GM12878 (cell line): ENCODE measurements at regions not wholly inside any gene's neighbourhood (a gene's known extent, or its start where the extent isn't known, plus 50 kb on each side); places are given as distances from the start of the nearest gene placed in this dataset.

ENCODE experiments used
- ATAC-seq: fragments of 200-7000 bp; cut with Tn5 transposase; 3 replicates; pipeline ENCODE4 v1.9.1; 2020; ENCODE audit warnings: mild to moderate bottlenecking, moderate library complexity
- BruUV-seq: library from RNA; stranded (reverse); fragments of 400-500 nt; replicated peaks from 2 replicates; lab custom pipeline; 2021; lab: Mats Ljungman, UMichigan
- CTCF ChIA-PET: fragments of 300-600 bp; sonication (Branson Sonifier 250); formaldehyde crosslinking; extraction: SDS; loops from one replicate; lab custom pipeline; 2021; ENCODE audit warnings: inconsistent platforms; lab: Yijun Ruan, JAX
- POLR2A ChIA-PET: fragments of 350-600 bp; formaldehyde crosslinking; extraction: SDS; loops from one replicate; lab custom pipeline; 2021; ENCODE audit warnings: inconsistent platforms; lab: Charles Lee
- RAD21 ChIA-PET: fragments of 300-600 bp; sonication (Branson Sonifier 250); formaldehyde crosslinking; loops from one replicate; lab custom pipeline; 2023; ENCODE audit warnings: antibody characterized with exemption; ENCODE audit not compliant: unreplicated experiment; lab: Charles Lee
- SMC1A ChIA-PET: fragments of 300-600 bp; sonication (Branson Sonifier 250); formaldehyde crosslinking; loops from one replicate; lab custom pipeline; 2023; ENCODE audit not compliant: unreplicated experiment, uncharacterized antibody; lab: Charles Lee
- DNase-seq: peaks from one replicate; pipeline ENCODE4 v3.0.0-alpha.2; 2011; ENCODE audit warnings: low read depth, low spot score
- FAIRE-seq: peaks from 3 replicates; lab custom pipeline; 2011; peaks lifted over from hg19 to GRCh38; lab: Jason Lieb, UNC
- H2AFZ ChIP-seq: 2 replicates; pipeline ENCODE4 v1.6.0; 2011; ENCODE audit warnings: low read depth, low read length, control low read depth; ENCODE audit not compliant: control insufficient read depth
- H3K27ac ChIP-seq: 2 replicates; pipeline ENCODE4 v1.5.1; 2011; ENCODE audit warnings: control low read depth; ENCODE audit not compliant: control insufficient read depth, insufficient read depth
- H3K27me3 ChIP-seq, 2 experiments: replicated peaks in 1 of 2; 2 replicates each; pipeline versions ENCODE4 v1.6.0 to v1.6.1; 2011; ENCODE audit warnings: low read length in 1 of 2; ENCODE audit not compliant: control insufficient read depth in 2 of 2, insufficient read depth in 2 of 2
- H3K36me3 ChIP-seq, 2 experiments: 2 replicates each; pipeline ENCODE4 v1.5.1; 2011; ENCODE audit warnings: low read length in 1 of 2; ENCODE audit not compliant: control insufficient read depth in 2 of 2, insufficient read depth in 2 of 2
- H3K4me1 ChIP-seq: 2 replicates; pipeline ENCODE4 v1.6.1; 2011; ENCODE audit warnings: mild to moderate bottlenecking, low read length, moderate library complexity, mixed read lengths; ENCODE audit not compliant: control insufficient read depth, insufficient read depth
- H3K4me2 ChIP-seq: 2 replicates; pipeline ENCODE4 v1.6.0; 2011; ENCODE audit warnings: control low read depth; ENCODE audit not compliant: control insufficient read depth, insufficient read depth
- H3K4me3 ChIP-seq: fragments of 200-600 bp; sonication (generic); 2 replicates; pipeline ENCODE4 v1.5.1; 2016
- H3K79me2 ChIP-seq: 2 replicates; pipeline ENCODE4 v1.6.0; 2011; ENCODE audit warnings: low read length; ENCODE audit not compliant: control insufficient read depth, insufficient read depth
- H3K9ac ChIP-seq: 2 replicates; pipeline ENCODE4 v1.8.0; 2011; ENCODE audit warnings: low read length, control low read depth, mixed read lengths; ENCODE audit not compliant: control insufficient read depth, insufficient read depth
- H3K9me3 ChIP-seq: replicated peaks from 3 replicates; pipeline ENCODE4 v1.5.1; 2011; ENCODE audit warnings: mild to moderate bottlenecking, low read length; ENCODE audit not compliant: control insufficient read depth, insufficient read depth
- H4K20me1 ChIP-seq: 2 replicates; pipeline ENCODE4 v1.6.0; 2011; ENCODE audit not compliant: control insufficient read depth, insufficient read depth
- CHD2 ChIP-seq: IDR thresholded peaks from 2 replicates; pipeline ENCODE4 v1.6.1; 2011; ENCODE audit warnings: low read depth, low read length, improper control_type of control experiment, borderline replicate concordance
- JUND ChIP-seq: IDR thresholded peaks from 2 replicates; pipeline ENCODE4 v1.6.1; 2012; ENCODE audit warnings: low read depth, mild to moderate bottlenecking, low read length, improper control_type of control experiment, moderate library complexity
- NR2C2 ChIP-seq: IDR thresholded peaks from 2 replicates; pipeline ENCODE4 v1.6.1; 2011; ENCODE audit warnings: borderline replicate concordance, low read depth; ENCODE audit not compliant: control insufficient read depth, insufficient read length
- PRDM15 ChIP-seq: fragments of 450-650 bp; formaldehyde crosslinking; IDR thresholded peaks from 2 replicates; pipeline ENCODE4 v1.4.0; 2020; ENCODE audit warnings: mild to moderate bottlenecking, moderate library complexity
- ZBED1 ChIP-seq: IDR thresholded peaks from 2 replicates; pipeline ENCODE4 v1.6.1; 2016; ENCODE audit warnings: borderline replicate concordance
- ZNF274 ChIP-seq: IDR thresholded peaks from one replicate; pipeline ENCODE4 v1.8.0; 2011; ENCODE audit not compliant: insufficient read length, insufficient read depth
- WGBS: methylation state at CpG from one replicate; pipeline ENCODE4 v1.1.6; 2016; ENCODE audit warnings: low lambda C conversion rate; ENCODE audit not compliant: insufficient replicate concordance, insufficient coverage; ENCODE audit errors: missing lambda C conversion rate; 5-methylcytosine and 5-hydroxymethylcytosine counted together
- in situ Hi-C: fragments of 300-500 bp; cut with MboI; formaldehyde crosslinking; loops from 9 replicates; pipeline ENCODE4 v1.14.3; 2018; ENCODE audit warnings: mixed read lengths
- intact Hi-C: fragments of 100-400 bp; cut with micrococcal nuclease; formaldehyde crosslinking; loops from one replicate; pipeline ENCODE4 v1.14.2; 2022; ENCODE audit not compliant: unreplicated experiment
- TF ChIP-seq, protein P1 (sequence below): IDR thresholded peaks from 2 replicates; pipeline ENCODE4 v1.6.1; 2012; ENCODE audit warnings: low read depth, low read length, improper control_type of control experiment
- TF ChIP-seq, protein P2 (sequence below): fragments of 450-650 bp; IDR thresholded peaks from 2 replicates; pipeline ENCODE4 v1.6.1; 2017; ENCODE audit warnings: borderline replicate concordance
- TF ChIP-seq, protein P3 (sequence below): IDR thresholded peaks from 2 replicates; pipeline ENCODE4 v1.6.1; 2011; ENCODE audit warnings: borderline replicate concordance, low read depth, mild to moderate bottlenecking, moderate library complexity, low read length; ENCODE audit not compliant: insufficient read depth, poor library complexity, severe bottlenecking
- TF ChIP-seq, protein P4 (sequence below): fragments of 450-650 bp; IDR thresholded peaks from 2 replicates; pipeline ENCODE4 v1.6.1; 2017; ENCODE audit warnings: mild to moderate bottlenecking, moderate library complexity

DNA sequence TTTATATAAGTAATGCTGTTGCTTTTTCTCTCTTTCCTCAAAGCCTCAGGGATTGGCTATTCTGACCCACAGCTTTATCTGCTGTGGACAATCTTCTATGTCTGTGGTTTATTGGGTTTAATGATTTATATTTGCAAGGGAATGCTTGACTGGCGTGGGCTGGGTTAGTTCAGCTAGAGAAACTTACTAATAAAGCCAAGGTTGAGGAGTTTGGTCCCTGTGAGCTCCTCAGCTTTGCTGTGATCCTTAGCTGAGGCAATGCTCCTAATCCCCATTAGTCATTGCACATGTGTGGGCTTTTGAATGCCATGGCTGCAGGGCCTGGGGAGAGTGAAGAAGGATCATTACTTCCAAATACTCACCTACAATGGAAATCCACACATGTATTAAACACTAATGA lies 179.3 kb downstream of the ZNF326 start:
- Histone ChIP-seq H3K27me3 (no peaks in the 10 kb centered on the region), H3K4me2 (no peak overlapping the region), H3K9me3 (no peaks in the 10 kb centered on the region), H2AFZ (no peak overlapping the region), H3K4me3 (no peak overlapping the region), H3K79me2 (no peaks in the 10 kb centered on the region), H4K20me1 (no peaks in the 10 kb centered on the region), H3K36me3 (no peaks in the 10 kb centered on the region), H3K9ac (no peak overlapping the region), H3K4me1 (no peaks in the 10 kb centered on the region), H3K27ac (no peak overlapping the region)
- ChIA-PET CTCF (interaction anchor here (1.1 kb wide), 1 partner anchor 404 kb away, joined by 4 read pairs; no protein-coding TSS in a partner anchor), RAD21 (interaction anchor here (1.2 kb wide), 1 partner anchor 40 kb away, joined by 3 read pairs; no protein-coding TSS in a partner anchor), SMC1A (interaction anchor here (0.7 to 1.8 kb wide), 4 partner anchors 15 to 213 kb away, joined by 3 to 6 read pairs (median 3); no protein-coding TSS in a partner anchor), POLR2A (interaction anchor here (0.7 kb wide), 1 partner anchor 10 kb away, joined by 3 read pairs; no protein-coding TSS in a partner anchor)
- intact Hi-C loops (no loop called here), in situ Hi-C loops (no loop called here)
- FAIRE-seq (no peak), ATAC-seq (no peak), DNase-seq (no peak)
- no TSS peak for BruUV-seq
- WGBS: 0% methylated on average over 1 of the region's 1 CpG
- no peak for TF ChIP-seq NR2C2
- TF ChIP-seq, protein P1, sequence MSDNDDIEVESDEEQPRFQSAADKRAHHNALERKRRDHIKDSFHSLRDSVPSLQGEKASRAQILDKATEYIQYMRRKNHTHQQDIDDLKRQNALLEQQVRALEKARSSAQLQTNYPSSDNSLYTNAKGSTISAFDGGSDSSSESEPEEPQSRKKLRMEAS: no peak
- no peak for TF ChIP-seq PRDM15 (CRISPR knock-in tag)
- TF ChIP-seq, protein P2, sequence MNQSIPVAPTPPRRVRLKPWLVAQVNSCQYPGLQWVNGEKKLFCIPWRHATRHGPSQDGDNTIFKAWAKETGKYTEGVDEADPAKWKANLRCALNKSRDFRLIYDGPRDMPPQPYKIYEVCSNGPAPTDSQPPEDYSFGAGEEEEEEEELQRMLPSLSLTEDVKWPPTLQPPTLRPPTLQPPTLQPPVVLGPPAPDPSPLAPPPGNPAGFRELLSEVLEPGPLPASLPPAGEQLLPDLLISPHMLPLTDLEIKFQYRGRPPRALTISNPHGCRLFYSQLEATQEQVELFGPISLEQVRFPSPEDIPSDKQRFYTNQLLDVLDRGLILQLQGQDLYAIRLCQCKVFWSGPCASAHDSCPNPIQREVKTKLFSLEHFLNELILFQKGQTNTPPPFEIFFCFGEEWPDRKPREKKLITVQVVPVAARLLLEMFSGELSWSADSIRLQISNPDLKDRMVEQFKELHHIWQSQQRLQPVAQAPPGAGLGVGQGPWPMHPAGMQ: no peak
- TF ChIP-seq ZNF274: no peak
- TF ChIP-seq CHD2: no peak
- no peak for TF ChIP-seq JUND
- TF ChIP-seq, protein P3, sequence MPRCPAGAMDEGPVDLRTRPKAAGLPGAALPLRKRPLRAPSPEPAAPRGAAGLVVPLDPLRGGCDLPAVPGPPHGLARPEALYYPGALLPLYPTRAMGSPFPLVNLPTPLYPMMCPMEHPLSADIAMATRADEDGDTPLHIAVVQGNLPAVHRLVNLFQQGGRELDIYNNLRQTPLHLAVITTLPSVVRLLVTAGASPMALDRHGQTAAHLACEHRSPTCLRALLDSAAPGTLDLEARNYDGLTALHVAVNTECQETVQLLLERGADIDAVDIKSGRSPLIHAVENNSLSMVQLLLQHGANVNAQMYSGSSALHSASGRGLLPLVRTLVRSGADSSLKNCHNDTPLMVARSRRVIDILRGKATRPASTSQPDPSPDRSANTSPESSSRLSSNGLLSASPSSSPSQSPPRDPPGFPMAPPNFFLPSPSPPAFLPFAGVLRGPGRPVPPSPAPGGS: no peak
- TF ChIP-seq, protein P4, sequence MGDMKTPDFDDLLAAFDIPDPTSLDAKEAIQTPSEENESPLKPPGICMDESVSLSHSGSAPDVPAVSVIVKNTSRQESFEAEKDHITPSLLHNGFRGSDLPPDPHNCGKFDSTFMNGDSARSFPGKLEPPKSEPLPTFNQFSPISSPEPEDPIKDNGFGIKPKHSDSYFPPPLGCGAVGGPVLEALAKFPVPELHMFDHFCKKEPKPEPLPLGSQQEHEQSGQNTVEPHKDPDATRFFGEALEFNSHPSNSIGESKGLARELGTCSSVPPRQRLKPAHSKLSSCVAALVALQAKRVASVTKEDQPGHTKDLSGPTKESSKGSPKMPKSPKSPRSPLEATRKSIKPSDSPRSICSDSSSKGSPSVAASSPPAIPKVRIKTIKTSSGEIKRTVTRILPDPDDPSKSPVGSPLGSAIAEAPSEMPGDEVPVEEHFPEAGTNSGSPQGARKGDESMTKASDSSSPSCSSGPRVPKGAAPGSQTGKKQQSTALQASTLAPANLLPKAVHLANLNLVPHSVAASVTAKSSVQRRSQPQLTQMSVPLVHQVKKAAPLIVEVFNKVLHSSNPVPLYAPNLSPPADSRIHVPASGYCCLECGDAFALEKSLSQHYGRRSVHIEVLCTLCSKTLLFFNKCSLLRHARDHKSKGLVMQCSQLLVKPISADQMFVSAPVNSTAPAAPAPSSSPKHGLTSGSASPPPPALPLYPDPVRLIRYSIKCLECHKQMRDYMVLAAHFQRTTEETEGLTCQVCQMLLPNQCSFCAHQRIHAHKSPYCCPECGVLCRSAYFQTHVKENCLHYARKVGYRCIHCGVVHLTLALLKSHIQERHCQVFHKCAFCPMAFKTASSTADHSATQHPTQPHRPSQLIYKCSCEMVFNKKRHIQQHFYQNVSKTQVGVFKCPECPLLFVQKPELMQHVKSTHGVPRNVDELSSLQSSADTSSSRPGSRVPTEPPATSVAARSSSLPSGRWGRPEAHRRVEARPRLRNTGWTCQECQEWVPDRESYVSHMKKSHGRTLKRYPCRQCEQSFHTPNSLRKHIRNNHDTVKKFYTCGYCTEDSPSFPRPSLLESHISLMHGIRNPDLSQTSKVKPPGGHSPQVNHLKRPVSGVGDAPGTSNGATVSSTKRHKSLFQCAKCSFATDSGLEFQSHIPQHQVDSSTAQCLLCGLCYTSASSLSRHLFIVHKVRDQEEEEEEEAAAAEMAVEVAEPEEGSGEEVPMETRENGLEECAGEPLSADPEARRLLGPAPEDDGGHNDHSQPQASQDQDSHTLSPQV: no peak
- no peak for TF ChIP-seq ZBED1
